H1 (cell line): ENCODE measurements at regions not wholly inside any gene's neighbourhood (a gene's known extent, or its start where the extent isn't known, plus 50 kb on each side); places are given as distances from the start of the nearest gene placed in this dataset.

ENCODE experiments used
- BCL11A ChIP-seq, 2 experiments: IDR thresholded peaks; one replicate each; pipeline ENCODE4 v1.6.1; 2011; ENCODE audit warnings: low read depth in 2 of 2, low read length in 2 of 2, mild to moderate bottlenecking in 2 of 2
- EP300 ChIP-seq, 2 experiments: IDR thresholded peaks; 1 replicate in 1 of 2; 2 replicates in 1 of 2; pipeline ENCODE4 v1.6.1; 2011 to 2012; ENCODE audit warnings: low read depth in 2 of 2, low read length in 2 of 2, mild to moderate bottlenecking in 2 of 2, borderline replicate concordance in 1 of 2, inconsistent platforms in 1 of 2, moderate library complexity in 1 of 2
- EZH2 ChIP-seq: fragments of 200-600 bp; sonication (generic); IDR thresholded peaks from 2 replicates; pipeline ENCODE4 v1.7.1; 2012; ENCODE audit warnings: low read depth, mild to moderate bottlenecking, moderate library complexity, low read length, inconsistent platforms; ENCODE audit not compliant: severe bottlenecking
- JUN ChIP-seq: IDR thresholded peaks from 2 replicates; pipeline ENCODE4 v1.6.1; 2011; ENCODE audit warnings: low read depth, mild to moderate bottlenecking, improper control_type of control experiment, low read length
- NANOG ChIP-seq: IDR thresholded peaks from 2 replicates; pipeline ENCODE4 v1.6.1; 2011; ENCODE audit warnings: low read length, low read depth, mild to moderate bottlenecking, inconsistent platforms; ENCODE audit not compliant: insufficient read depth, poor library complexity, severe bottlenecking
- POLR2AphosphoS5 ChIP-seq: IDR thresholded peaks from 2 replicates; pipeline ENCODE4 v1.6.1; 2011; ENCODE audit warnings: low read depth, low read length
- SP1 ChIP-seq: IDR thresholded peaks from 2 replicates; pipeline ENCODE4 v1.6.1; 2011; ENCODE audit warnings: low read depth, low read length
- YY1 ChIP-seq: IDR thresholded peaks from 2 replicates; pipeline ENCODE4 v1.6.1; 2011; ENCODE audit warnings: low read depth, mild to moderate bottlenecking, low read length
- TF ChIP-seq, protein P1 (sequence below), 3 experiments: IDR thresholded peaks; 1 replicate in 2 of 3; 2 replicates in 1 of 3; pipeline versions ENCODE4 v1.5.1 to v1.6.1; 2011; ENCODE audit warnings: low read length in 3 of 3, mild to moderate bottlenecking in 3 of 3, inconsistent platforms in 2 of 3, low read depth in 1 of 3, moderate library complexity in 1 of 3; ENCODE audit not compliant: insufficient read depth in 1 of 3; ENCODE audit errors: control extremely low read depth in 1 of 3
- TF ChIP-seq, protein P2 (sequence below): IDR thresholded peaks from 2 replicates; pipeline ENCODE4 v1.6.1; 2012; ENCODE audit warnings: low read length, inconsistent platforms

DNA sequence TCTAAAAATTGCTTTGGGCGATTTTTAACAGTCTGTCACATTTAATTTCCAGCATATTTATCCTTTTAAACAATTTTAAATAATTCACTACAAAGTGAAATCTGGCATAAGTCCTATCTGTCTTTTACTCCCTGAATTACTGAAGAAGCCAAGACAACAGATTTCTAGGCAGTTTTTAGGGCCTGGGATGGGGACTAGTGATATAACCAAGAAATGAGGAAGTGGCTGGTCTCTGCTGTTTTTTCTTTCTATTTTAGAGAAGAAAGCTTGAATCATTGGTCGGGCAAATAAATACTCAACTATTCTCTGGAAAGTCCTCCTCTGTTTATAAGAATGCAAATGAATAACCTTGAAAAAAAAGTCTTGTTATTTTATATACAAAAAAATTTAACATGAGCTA lies 79.7 kb upstream of the SSBP2 start:
- no peak for TF ChIP-seq JUN
- TF ChIP-seq, protein P1, sequence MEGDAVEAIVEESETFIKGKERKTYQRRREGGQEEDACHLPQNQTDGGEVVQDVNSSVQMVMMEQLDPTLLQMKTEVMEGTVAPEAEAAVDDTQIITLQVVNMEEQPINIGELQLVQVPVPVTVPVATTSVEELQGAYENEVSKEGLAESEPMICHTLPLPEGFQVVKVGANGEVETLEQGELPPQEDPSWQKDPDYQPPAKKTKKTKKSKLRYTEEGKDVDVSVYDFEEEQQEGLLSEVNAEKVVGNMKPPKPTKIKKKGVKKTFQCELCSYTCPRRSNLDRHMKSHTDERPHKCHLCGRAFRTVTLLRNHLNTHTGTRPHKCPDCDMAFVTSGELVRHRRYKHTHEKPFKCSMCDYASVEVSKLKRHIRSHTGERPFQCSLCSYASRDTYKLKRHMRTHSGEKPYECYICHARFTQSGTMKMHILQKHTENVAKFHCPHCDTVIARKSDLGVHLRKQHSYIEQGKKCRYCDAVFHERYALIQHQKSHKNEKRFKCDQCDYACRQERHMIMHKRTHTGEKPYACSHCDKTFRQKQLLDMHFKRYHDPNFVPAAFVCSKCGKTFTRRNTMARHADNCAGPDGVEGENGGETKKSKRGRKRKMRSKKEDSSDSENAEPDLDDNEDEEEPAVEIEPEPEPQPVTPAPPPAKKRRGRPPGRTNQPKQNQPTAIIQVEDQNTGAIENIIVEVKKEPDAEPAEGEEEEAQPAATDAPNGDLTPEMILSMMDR (IDR thresholded peaks at IDR 0.05; ENCODE audit: control extremely low read depth in 1 of 3, insufficient read depth in 1 of 3, low read depth in 1 of 3, low read length in 3 of 3): no peak
- no peak for TF ChIP-seq NANOG
- TF ChIP-seq EZH2: no peak
- no peak for TF ChIP-seq BCL11A (IDR thresholded peaks at IDR 0.05; ENCODE audit: low read depth in 2 of 2, low read length in 2 of 2)
- TF ChIP-seq POLR2AphosphoS5: no peak
- no peak for TF ChIP-seq YY1
- TF ChIP-seq, protein P2, sequence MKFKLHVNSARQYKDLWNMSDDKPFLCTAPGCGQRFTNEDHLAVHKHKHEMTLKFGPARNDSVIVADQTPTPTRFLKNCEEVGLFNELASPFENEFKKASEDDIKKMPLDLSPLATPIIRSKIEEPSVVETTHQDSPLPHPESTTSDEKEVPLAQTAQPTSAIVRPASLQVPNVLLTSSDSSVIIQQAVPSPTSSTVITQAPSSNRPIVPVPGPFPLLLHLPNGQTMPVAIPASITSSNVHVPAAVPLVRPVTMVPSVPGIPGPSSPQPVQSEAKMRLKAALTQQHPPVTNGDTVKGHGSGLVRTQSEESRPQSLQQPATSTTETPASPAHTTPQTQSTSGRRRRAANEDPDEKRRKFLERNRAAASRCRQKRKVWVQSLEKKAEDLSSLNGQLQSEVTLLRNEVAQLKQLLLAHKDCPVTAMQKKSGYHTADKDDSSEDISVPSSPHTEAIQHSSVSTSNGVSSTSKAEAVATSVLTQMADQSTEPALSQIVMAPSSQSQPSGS: no peak
- no peak for TF ChIP-seq SP1
- no peak for TF ChIP-seq EP300 (IDR thresholded peaks at IDR 0.05; ENCODE audit: borderline replicate concordance in 1 of 2, low read depth in 2 of 2, low read length in 2 of 2)
